NT2/D1 (cell line): ENCODE measurements at regions not wholly inside any gene's neighbourhood (a gene's known extent, or its start where the extent isn't known, plus 50 kb on each side); places are given as distances from the start of the nearest gene placed in this dataset.

Experiments used
- DNase-seq: peaks from one replicate; pipeline ENCODE4 v3.0.0-alpha.2; 2011; ENCODE audit warnings: low read depth, low spot score
- H3K27me3 ChIP-seq: 2 replicates; pipeline ENCODE4 v1.6.0; 2011; ENCODE audit warnings: mild to moderate bottlenecking; ENCODE audit not compliant: insufficient read length, insufficient read depth
- H3K36me3 ChIP-seq: 2 replicates; pipeline ENCODE4 v1.6.1; 2011; ENCODE audit warnings: mild to moderate bottlenecking, low read length, mixed read lengths; ENCODE audit not compliant: insufficient read depth, insufficient read length
- H3K4me1 ChIP-seq: 2 replicates; pipeline ENCODE4 v1.5.1; 2011; ENCODE audit not compliant: insufficient read depth, insufficient read length
- H3K4me3 ChIP-seq: 2 replicates; pipeline ENCODE4 v1.5.1; 2011; ENCODE audit warnings: low read depth; ENCODE audit not compliant: insufficient read length
- H3K9ac ChIP-seq: 2 replicates; pipeline ENCODE4 v1.6.0; 2011; ENCODE audit warnings: low read depth; ENCODE audit not compliant: insufficient read length
- H3K9me3 ChIP-seq: 2 replicates; pipeline ENCODE4 v1.5.1; 2011; ENCODE audit warnings: mild to moderate bottlenecking, low read length; ENCODE audit not compliant: insufficient read depth
- SUZ12 ChIP-seq: IDR thresholded peaks from 2 replicates; pipeline ENCODE4 v1.6.1; 2011; ENCODE audit not compliant: insufficient read length, insufficient read depth; ENCODE audit errors: extremely low read depth
- YY1 ChIP-seq: IDR thresholded peaks from 2 replicates; pipeline ENCODE4 v1.6.1; 2011; ENCODE audit not compliant: insufficient read length, insufficient read depth
- ZNF274 ChIP-seq: IDR thresholded peaks from 2 replicates; pipeline ENCODE4 v1.6.1; 2011; ENCODE audit warnings: mild to moderate bottlenecking, low read depth, low read length

GRCh38 chr2:71905205-71905604 is 242.5 kb downstream of the CYP26B1 start:
- no peak for DNase-seq
- Histone ChIP-seq H3K4me1 (no peaks in the 10 kb centered on the region), H3K27me3 (no peaks in the 10 kb centered on the region), H3K36me3 (no peaks in the 10 kb centered on the region), H3K9me3 (0 out of 2 replicates have a peak, but pooled peaks cover 6% of the 10 kb centered on the region), H3K9ac (no peak overlapping the region), H3K4me3 (no peak overlapping the region)
- TF ChIP-seq YY1 (no peak), ZNF274 (no peak), SUZ12 (no peak)

DNA sequence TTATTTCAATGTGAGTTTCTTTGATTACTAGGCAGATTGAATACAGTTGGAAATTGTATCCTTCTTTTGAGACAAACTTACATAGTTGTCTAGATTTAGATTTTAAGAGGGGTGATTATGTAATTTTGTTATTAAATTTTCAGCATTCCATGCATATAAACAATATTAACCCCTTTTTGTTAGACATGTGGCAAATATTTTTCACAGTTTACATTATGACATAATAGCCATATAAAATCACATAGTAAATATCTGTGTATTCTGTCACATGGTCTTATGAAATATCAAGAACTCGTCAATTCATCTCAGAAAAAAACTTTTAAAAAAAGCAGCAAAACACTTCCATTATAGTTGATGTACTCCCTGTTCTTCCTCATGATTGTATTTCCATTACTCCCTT is 243.8 kb downstream of the CYP26B1 start:
- Histone ChIP-seq H3K9me3 (no peaks in the 10 kb centered on the region), H3K27me3 (no peaks in the 10 kb centered on the region), H3K9ac (no peak overlapping the region), H3K36me3 (no peaks in the 10 kb centered on the region), H3K4me1 (no peaks in the 10 kb centered on the region), H3K4me3 (no peak overlapping the region)
- DNase-seq = no peak
- no peak for TF ChIP-seq ZNF274

GRCh38 chr2:71901466-71901865 is 246.2 kb downstream of the CYP26B1 start:
- no peak for DNase-seq
- no peaks in the 10 kb centered on the region for H3K4me1 ChIP-seq
- no peaks in the 10 kb centered on the region for H3K36me3 ChIP-seq
- TF ChIP-seq YY1 (no peak), ZNF274 (no peak), SUZ12 (no peak)
- no peak overlapping the region for H3K9ac ChIP-seq
- no peaks in the 10 kb centered on the region for H3K9me3 ChIP-seq
- no peaks in the 10 kb centered on the region for H3K27me3 ChIP-seq
- no peak overlapping the region for H3K4me3 ChIP-seq

DNA sequence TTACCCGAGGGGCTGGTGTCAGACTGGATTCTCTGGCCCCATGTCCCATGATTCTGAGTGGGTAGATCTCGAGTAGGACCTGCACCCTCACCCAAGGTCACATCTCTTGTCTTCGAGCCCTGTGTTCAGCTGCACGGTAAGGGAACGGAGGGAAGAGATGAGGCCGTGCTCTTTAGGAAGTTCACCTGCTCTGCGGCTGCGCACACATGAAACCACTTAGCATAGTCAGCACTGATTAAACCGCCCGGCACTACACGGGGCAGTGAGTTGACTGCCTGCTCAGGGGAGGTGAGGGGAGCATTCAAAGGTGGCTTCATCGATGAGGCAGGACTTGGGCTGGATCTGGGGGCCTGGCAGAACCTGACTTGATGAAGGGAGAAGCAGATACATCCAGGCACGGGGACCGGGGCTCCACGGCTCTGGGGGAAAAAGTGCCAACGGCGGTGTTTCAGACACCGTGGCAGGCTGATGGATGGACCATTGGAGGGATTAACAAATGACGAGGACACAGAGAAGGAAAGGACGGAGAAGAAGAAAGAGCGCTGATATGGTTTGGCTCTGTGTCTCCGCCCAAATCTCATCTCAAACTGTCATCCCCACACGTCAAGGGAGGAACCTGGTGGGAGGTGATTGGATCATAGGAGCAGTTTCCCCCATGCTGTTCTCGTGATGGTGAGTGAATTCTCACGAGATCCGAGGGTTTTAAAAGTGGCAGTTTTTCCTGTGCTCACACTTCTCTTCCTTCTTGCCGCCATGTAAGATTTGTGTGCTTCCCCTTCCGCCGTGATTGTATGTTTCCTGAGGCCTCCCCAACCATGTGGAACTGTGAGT is 248.6 kb downstream of the CYP26B1 start:
- Histone ChIP-seq H3K36me3 (no peaks in the 10 kb centered on the region), H3K4me1 (no peaks in the 10 kb centered on the region), H3K4me3 (no peak overlapping the region), H3K9me3 (no peaks in the 10 kb centered on the region), H3K9ac (no peak overlapping the region), H3K27me3 (no peaks in the 10 kb centered on the region)
- DNase-seq = no peak
- TF ChIP-seq SUZ12 = no peak
- no peak for TF ChIP-seq YY1
- no peak for TF ChIP-seq ZNF274

- no peak for TF ChIP-seq ZNF274
- TF ChIP-seq YY1 = no peak
- TF ChIP-seq SUZ12 = no peak
- no peaks in the 10 kb centered on the region for H3K36me3 ChIP-seq
- H3K9ac ChIP-seq = no peak overlapping the region
- no peaks in the 10 kb centered on the region for H3K4me1 ChIP-seq
- H3K9me3 ChIP-seq = no peaks in the 10 kb centered on the region
- DNase-seq = no peak
- no peaks in the 10 kb centered on the region for H3K27me3 ChIP-seq
- no peak overlapping the region for H3K4me3 ChIP-seq
These were observed 249.3 kb downstream of the CYP26B1 start for GRCh38 chr2:71898375-71898774.

DNA sequence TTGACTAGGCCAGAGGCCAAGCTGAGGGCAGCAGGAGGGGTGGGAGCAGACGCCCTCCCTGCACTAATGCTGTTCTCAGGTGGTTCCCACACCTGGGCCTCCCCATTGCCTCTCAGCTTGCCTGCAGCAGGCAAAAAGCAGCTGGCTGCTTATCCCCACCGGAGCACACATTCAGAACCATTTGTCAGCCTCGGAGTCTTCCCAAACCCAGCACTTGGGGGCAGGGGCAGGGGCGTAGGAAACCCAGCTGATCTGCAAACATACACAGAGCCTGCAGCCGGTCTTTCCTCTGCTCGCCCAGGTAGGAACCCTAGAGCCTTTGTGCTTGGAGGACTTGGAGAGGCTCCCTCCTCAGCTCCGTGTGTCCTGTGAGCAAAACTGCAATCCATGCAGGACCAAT is 249.8 kb downstream of the CYP26B1 start:
- Histone ChIP-seq H3K9me3 (no peaks in the 10 kb centered on the region), H3K9ac (no peak overlapping the region), H3K36me3 (no peaks in the 10 kb centered on the region), H3K27me3 (no peaks in the 10 kb centered on the region), H3K4me1 (no peaks in the 10 kb centered on the region), H3K4me3 (no peak overlapping the region)
- no peak for DNase-seq
- TF ChIP-seq ZNF274 = no peak
- no peak for TF ChIP-seq YY1

- no peak for DNase-seq
- Histone ChIP-seq H3K27me3 (no peaks in the 10 kb centered on the region), H3K4me3 (no peak overlapping the region), H3K4me1 (no peaks in the 10 kb centered on the region), H3K9ac (no peak overlapping the region), H3K9me3 (no peaks in the 10 kb centered on the region), H3K36me3 (no peaks in the 10 kb centered on the region)
- TF ChIP-seq YY1 (no peak), ZNF274 (no peak), SUZ12 (no peak)
These were observed 250.6 kb downstream of the CYP26B1 start for GRCh38 chr2:71897137-71897480.
